ENCODE measurements at regions not wholly inside any gene's neighbourhood (a gene's known extent, or its start where the extent isn't known, plus 50 kb on each side); places are given as distances from the start of the nearest gene placed in this dataset.

- no peak overlapping the region for H2AFZ ChIP-seq
- ChIA-PET CTCF (no interaction called here), POLR2A (ENCODE audit: unreplicated experiment) (no interaction called here)
- H3K9me2 ChIP-seq (ENCODE audit: insufficient read depth) = no peaks in the 10 kb centered on the region
- no peaks in the 10 kb centered on the region for H4K20me1 ChIP-seq (ENCODE audit: insufficient read depth)
- DNase-seq = no peak
- no TSS peak for BruUV-seq (replicated peaks)
- no peak overlapping the region for H3K4me2 ChIP-seq
- no peak for TF ChIP-seq EZH2 (IDR thresholded peaks at IDR 0.05; ENCODE audit: low read depth)
- no peak for TF ChIP-seq CTCF (conservative IDR thresholded peaks at IDR 0.05)
- H3F3A ChIP-seq (ENCODE audit: insufficient read depth, low read depth) = no peaks in the 10 kb centered on the region
- no peaks in the 10 kb centered on the region for H3K27me3 ChIP-seq (ENCODE audit: insufficient read depth, low read depth)
- intact Hi-C loops (cut with micrococcal nuclease; ENCODE audit: unreplicated experiment) = no loop called here
- H3K36me3 ChIP-seq (ENCODE audit: low read depth) = no peaks in the 10 kb centered on the region
- H3K4me3 ChIP-seq = no peak overlapping the region
- no peak overlapping the region for H3K27ac ChIP-seq
- no peaks in the 10 kb centered on the region for H3K9me3 ChIP-seq (ENCODE audit: insufficient read depth, low read depth)
- H3K4me1 ChIP-seq (replicated peaks; ENCODE audit: insufficient read depth) = no peaks in the 10 kb centered on the region
- H3K79me2 ChIP-seq (ENCODE audit: low read depth) = no peaks in the 10 kb centered on the region
Measured at GRCh38 chr4:54806351-54806750, 148.6 kb downstream of the KIT start.

- no peak overlapping the region for H3K4me2 ChIP-seq
- DNase-seq = no peak
- no peak overlapping the region for H3K27ac ChIP-seq
- no peaks in the 10 kb centered on the region for H3K79me2 ChIP-seq (ENCODE audit: low read depth)
- no peaks in the 10 kb centered on the region for H3K4me1 ChIP-seq (replicated peaks; ENCODE audit: insufficient read depth)
- BruUV-seq (replicated peaks) = no TSS peak
- no peaks in the 10 kb centered on the region for H3K27me3 ChIP-seq (ENCODE audit: insufficient read depth, low read depth)
- POLR2A ChIA-PET (ENCODE audit: unreplicated experiment) = no interaction called here
- intact Hi-C loops (cut with micrococcal nuclease; ENCODE audit: unreplicated experiment) = no loop called here
- TF ChIP-seq CTCF (conservative IDR thresholded peaks at IDR 0.05) = no peak
- no peak for TF ChIP-seq EZH2 (IDR thresholded peaks at IDR 0.05; ENCODE audit: low read depth)
- H3K36me3 ChIP-seq (ENCODE audit: low read depth) = no peaks in the 10 kb centered on the region
- CTCF ChIA-PET = no interaction called here
- no peaks in the 10 kb centered on the region for H3F3A ChIP-seq (ENCODE audit: insufficient read depth, low read depth)
- H2AFZ ChIP-seq = no peak overlapping the region
- H3K4me3 ChIP-seq = no peak overlapping the region
- H3K9me3 ChIP-seq (ENCODE audit: insufficient read depth, low read depth) = no peaks in the 10 kb centered on the region
- H4K20me1 ChIP-seq (ENCODE audit: insufficient read depth) = no peaks in the 10 kb centered on the region
- no peaks in the 10 kb centered on the region for H3K9me2 ChIP-seq (ENCODE audit: insufficient read depth)
Measured at GRCh38 chr4:54802336-54802735, 144.6 kb downstream of the KIT start.

- Histone ChIP-seq H3K36me3 (ENCODE audit: low read depth) (no peaks in the 10 kb centered on the region), H3K27ac (no peak overlapping the region), H3K79me2 (ENCODE audit: low read depth) (no peaks in the 10 kb centered on the region), H4K20me1 (ENCODE audit: insufficient read depth) (no peaks in the 10 kb centered on the region), H3K9me3 (ENCODE audit: insufficient read depth, low read depth) (no peaks in the 10 kb centered on the region), H3K27me3 (ENCODE audit: insufficient read depth, low read depth) (no peaks in the 10 kb centered on the region), H2AFZ (no peak overlapping the region), H3F3A (ENCODE audit: insufficient read depth, low read depth) (no peaks in the 10 kb centered on the region), H3K4me1 (replicated peaks; ENCODE audit: insufficient read depth) (no peaks in the 10 kb centered on the region), H3K4me2 (no peak overlapping the region), H3K4me3 (no peak overlapping the region), H3K9me2 (ENCODE audit: insufficient read depth) (no peaks in the 10 kb centered on the region)
- ChIA-PET POLR2A (ENCODE audit: unreplicated experiment) (no interaction called here), CTCF (no interaction called here)
- BruUV-seq (replicated peaks) = no TSS peak
- intact Hi-C loops (cut with micrococcal nuclease; ENCODE audit: unreplicated experiment) = no loop called here
- TF ChIP-seq CTCF (conservative IDR thresholded peaks at IDR 0.05) = no peak
- TF ChIP-seq EZH2 (IDR thresholded peaks at IDR 0.05; ENCODE audit: low read depth) = no peak
- no peak for DNase-seq
Measured at GRCh38 chr4:54800831-54801530, 143.2 kb downstream of the KIT start.

All from PC-9 (cell line).